HT1080 (cell line): ENCODE measurements at regions not wholly inside any gene's neighbourhood (a gene's known extent, or its start where the extent isn't known, plus 50 kb on each side); places are given as distances from the start of the nearest gene placed in this dataset.
"Not testable (repeated sequence)": the region's sequence is repeated elsewhere in the genome, so short reads cannot be mapped to it uniquely, and the experiment has no call there.

ENCODE experiments used
- DNase-seq: peaks from one replicate; pipeline ENCODE4 v3.0.0-alpha.2; 2015; ENCODE audit warnings: low read depth

- no peak for DNase-seq
These were observed 259.6 kb downstream of the CCER1 start for GRCh38 chr12:90695415-90695814.

GRCh38 chr12:90690120-90690519, 264.9 kb downstream of the CCER1 start:
- no peak for DNase-seq

- not testable (repeated sequence) for DNase-seq
These were observed 267.3 kb downstream of the CCER1 start for GRCh38 chr12:90687682-90688081.

GRCh38 chr12:90683871-90684270, 271.1 kb downstream of the CCER1 start:
- no peak for DNase-seq

GRCh38 chr12:90682398-90682797, 272.6 kb downstream of the CCER1 start:
- peak; percentile 38 for DNase-seq

GRCh38 chr12:90679674-90680073, 275.3 kb downstream of the CCER1 start:
- DNase-seq, result no peak

GRCh38 chr12:90677552-90677951, 277.4 kb downstream of the CCER1 start:
- no peak for DNase-seq

- DNase-seq, result no peak
These were observed 277.9 kb downstream of the CCER1 start for GRCh38 chr12:90677055-90677454.

- no peak for DNase-seq
These were observed 279.9 kb downstream of the CCER1 start for GRCh38 chr12:90675106-90675505.

- DNase-seq, result no peak
These were observed 282.9 kb downstream of the CCER1 start for GRCh38 chr12:90672081-90672480.

GRCh38 chr12:90663949-90664348, 291.0 kb downstream of the CCER1 start:
- DNase-seq, result not testable (repeated sequence)

GRCh38 chr12:90659060-90659459, 295.9 kb downstream of the CCER1 start:
- DNase-seq, result no peak

- DNase-seq, result no peak
These were observed 301.9 kb downstream of the CCER1 start for GRCh38 chr12:90653040-90653439.

- peak; percentile 14 for DNase-seq
These were observed 302.7 kb downstream of the CCER1 start for GRCh38 chr12:90652280-90652679.

- DNase-seq, result no peak
These were observed 309.8 kb downstream of the CCER1 start for GRCh38 chr12:90645181-90645580.

- DNase-seq, result no peak
These were observed 323.3 kb downstream of the CCER1 start for GRCh38 chr12:90631591-90632212.

GRCh38 chr12:90630006-90630405, 325.0 kb downstream of the CCER1 start:
- DNase-seq, result no peak

- no peak for DNase-seq
These were observed 326.8 kb downstream of the CCER1 start for GRCh38 chr12:90628213-90628612.

- DNase-seq, result peak; percentile 69
These were observed 327.6 kb downstream of the CCER1 start for GRCh38 chr12:90627180-90627896.

- DNase-seq, result no peak
These were observed 332.5 kb downstream of the CCER1 start for GRCh38 chr12:90622431-90622830.

- DNase-seq, result peak; percentile 37
These were observed 333.0 kb downstream of the CCER1 start for GRCh38 chr12:90621927-90622326.

- no peak for DNase-seq
These were observed 335.0 kb downstream of the CCER1 start for GRCh38 chr12:90619943-90620342.

GRCh38 chr12:90618586-90618985, 336.4 kb downstream of the CCER1 start:
- no peak for DNase-seq
